ENCODE measurements at regions not wholly inside any gene's neighbourhood (a gene's known extent, or its start where the extent isn't known, plus 50 kb on each side); places are given as distances from the start of the nearest gene placed in this dataset.

DNA sequence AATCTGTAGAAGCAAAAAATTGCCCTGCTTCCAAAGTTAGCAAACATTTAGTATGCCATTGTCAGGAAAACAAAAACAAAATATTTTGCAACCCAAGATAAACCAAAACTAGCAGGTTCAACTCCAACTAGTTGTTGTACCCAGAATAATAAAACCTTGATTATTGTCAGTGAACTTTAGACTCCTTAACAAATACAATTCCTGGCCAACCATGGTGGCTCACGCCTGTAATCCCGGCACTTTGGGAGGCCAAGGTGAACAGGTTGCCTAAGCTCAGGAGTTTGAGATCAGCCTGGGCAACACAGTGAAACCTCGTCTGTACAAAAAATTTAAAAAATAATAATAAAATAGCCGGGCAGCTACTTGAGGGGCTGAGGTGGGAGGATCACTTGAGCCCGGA is 53.6 kb upstream of the EPCAM start:
- H3K27me3 ChIP-seq = no peaks in the 10 kb centered on the region
- DNase-seq (no peak), ATAC-seq (no peak)
- no peaks in the 10 kb centered on the region for H3K36me3 ChIP-seq
- intact Hi-C loops (cut with DNase I) = no loop called here
- H3K4me1 ChIP-seq = peaks cover 7 to 19% of the 10 kb centered on the region in 2 donors
- H3K27ac ChIP-seq = no peak overlapping the region
- H3K9me3 ChIP-seq = no peaks in the 10 kb centered on the region
- TF ChIP-seq, protein P1, sequence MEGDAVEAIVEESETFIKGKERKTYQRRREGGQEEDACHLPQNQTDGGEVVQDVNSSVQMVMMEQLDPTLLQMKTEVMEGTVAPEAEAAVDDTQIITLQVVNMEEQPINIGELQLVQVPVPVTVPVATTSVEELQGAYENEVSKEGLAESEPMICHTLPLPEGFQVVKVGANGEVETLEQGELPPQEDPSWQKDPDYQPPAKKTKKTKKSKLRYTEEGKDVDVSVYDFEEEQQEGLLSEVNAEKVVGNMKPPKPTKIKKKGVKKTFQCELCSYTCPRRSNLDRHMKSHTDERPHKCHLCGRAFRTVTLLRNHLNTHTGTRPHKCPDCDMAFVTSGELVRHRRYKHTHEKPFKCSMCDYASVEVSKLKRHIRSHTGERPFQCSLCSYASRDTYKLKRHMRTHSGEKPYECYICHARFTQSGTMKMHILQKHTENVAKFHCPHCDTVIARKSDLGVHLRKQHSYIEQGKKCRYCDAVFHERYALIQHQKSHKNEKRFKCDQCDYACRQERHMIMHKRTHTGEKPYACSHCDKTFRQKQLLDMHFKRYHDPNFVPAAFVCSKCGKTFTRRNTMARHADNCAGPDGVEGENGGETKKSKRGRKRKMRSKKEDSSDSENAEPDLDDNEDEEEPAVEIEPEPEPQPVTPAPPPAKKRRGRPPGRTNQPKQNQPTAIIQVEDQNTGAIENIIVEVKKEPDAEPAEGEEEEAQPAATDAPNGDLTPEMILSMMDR (IDR thresholded peaks at IDR 0.05) = no peak
- no peak overlapping the region for H3K4me3 ChIP-seq

DNA sequence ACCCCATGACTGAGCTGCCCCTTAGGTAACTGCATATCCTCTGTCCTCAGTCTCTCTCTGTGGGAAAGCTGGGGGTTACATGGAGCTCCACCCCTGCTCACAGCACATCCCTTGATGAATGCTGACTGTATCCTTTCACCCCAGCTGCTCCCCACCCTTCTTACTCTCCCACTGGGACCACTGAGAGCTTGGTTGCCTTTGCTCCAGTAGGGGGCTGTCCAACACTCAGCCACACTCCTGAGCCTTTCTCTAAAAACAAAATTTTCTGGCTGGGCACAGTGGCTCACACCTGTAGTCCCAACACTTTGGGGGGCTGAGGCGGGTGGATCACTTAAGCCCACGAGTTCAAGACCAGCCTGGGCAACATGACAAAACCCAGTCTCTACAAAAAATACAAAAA is 55.4 kb upstream of the EPCAM start:
- Histone ChIP-seq H3K4me1 (peaks cover 11 to 31% of the 10 kb centered on the region in 2 donors), H3K27me3 (no peaks in the 10 kb centered on the region), H3K36me3 (no peaks in the 10 kb centered on the region), H3K9me3 (no peaks in the 10 kb centered on the region), H3K27ac (no peak overlapping the region), H3K4me3 (no peak overlapping the region)
- DNase-seq (no peak), ATAC-seq (no peak)
- TF ChIP-seq, protein P1 (IDR thresholded peaks at IDR 0.05) = no peak
- intact Hi-C loops (cut with DNase I) = no loop called here

DNA sequence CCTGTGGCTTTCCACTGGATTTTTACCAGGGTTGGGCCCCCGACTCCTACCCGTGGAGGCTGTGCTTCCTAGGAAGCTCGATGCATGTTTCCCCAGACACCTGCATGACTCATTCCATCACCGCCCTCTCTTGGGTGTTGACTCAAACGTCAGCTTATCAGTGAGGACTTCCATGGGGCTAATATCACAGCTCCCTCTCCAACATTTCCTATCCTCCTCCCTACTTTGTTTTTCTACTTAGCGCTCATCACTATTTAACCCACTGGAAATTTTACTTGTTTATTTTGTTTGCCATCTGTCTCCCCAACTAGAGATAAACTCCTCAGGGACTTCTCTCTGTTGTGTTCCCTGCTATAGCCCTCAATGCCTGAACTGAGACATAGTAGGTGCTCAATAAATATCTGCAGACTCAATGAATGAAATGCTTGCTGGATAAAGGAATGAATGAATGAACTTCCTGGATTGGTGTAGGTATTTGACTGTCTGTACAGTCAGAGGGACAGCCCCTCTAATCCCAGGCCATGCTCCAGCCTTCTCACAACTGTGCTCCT is 55.9 kb upstream of the EPCAM start:
- TF ChIP-seq, protein P1 (IDR thresholded peaks at IDR 0.05) = no peak
- Histone ChIP-seq H3K27me3 (no peaks in the 10 kb centered on the region), H3K36me3 (no peaks in the 10 kb centered on the region), H3K27ac (no peak overlapping the region), H3K4me1 (peaks cover 11 to 33% of the 10 kb centered on the region in 2 donors), H3K4me3 (no peak overlapping the region), H3K9me3 (no peaks in the 10 kb centered on the region)
- peak in 1 of 4 donors; percentile 48 for DNase-seq
- ATAC-seq = peak; percentile 88
- intact Hi-C loops (cut with DNase I) = no loop called here

DNA sequence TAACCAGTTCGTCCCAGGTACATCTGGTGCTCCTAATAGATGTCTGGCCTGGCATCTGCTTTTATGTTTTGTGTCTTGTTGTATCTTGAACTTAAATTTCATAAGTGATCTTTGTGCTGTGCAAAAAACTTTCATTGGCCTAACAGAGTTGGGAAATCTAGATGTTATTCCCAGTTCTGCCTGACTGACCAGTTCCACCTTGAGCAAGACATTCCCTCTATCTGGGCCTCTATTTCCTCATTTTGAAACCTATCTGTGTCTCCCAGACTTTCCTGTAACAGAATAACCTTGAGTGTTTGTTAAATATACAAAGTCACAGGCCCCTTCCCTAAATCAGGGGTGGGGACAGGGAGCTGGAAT is 56.6 kb upstream of the EPCAM start:
- Histone ChIP-seq H3K9me3 (no peaks in the 10 kb centered on the region), H3K27me3 (no peaks in the 10 kb centered on the region), H3K27ac (no peak overlapping the region), H3K4me1 (peaks cover 11 to 40% of the 10 kb centered on the region in 2 donors), H3K4me3 (no peak overlapping the region), H3K36me3 (no peaks in the 10 kb centered on the region)
- DNase-seq (no peak), ATAC-seq (no peak)
- TF ChIP-seq, protein P1 (IDR thresholded peaks at IDR 0.05) = no peak
- intact Hi-C loops (cut with DNase I) = no loop called here

DNA sequence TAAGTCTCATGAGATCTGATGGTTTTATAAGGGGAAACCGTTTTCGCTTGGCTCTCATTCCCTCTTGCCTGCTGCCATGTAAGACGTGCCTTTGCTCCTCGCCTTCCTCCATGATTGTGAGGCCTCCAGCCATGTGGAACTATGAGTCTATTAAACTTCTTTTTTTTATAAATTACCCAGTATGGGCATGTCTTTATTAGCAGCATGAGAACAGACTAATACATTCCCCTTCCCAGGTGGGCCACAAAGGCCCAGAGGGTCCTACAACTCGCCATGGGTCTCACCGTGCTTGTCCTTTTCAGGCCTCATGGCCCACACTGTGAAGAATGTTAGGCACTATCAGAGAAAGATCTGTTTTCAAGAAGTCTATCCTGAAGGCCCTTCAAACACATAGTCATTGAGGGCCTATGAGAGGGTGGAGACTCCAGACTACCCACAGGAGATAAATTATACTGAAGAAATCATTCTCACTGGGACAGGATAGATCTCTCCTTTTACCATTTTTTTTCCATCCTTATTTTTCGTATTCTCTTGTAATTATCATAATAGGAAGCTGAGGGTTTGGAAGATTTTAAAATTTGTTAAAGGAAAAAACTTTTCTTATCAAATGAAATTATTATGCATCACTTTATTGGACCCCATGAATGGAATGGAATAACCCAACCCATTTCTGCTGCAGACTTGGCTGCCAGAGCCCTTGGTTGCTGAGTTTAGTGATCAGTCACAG is 57.2 kb upstream of the EPCAM start:
- ATAC-seq (no peak), DNase-seq (no peak)
- no peaks in the 10 kb centered on the region for H3K9me3 ChIP-seq
- no peaks in the 10 kb centered on the region for H3K27me3 ChIP-seq
- no peaks in the 10 kb centered on the region for H3K36me3 ChIP-seq
- peaks cover 11 to 45% of the 10 kb centered on the region in 2 donors for H3K4me1 ChIP-seq
- H3K27ac ChIP-seq = no peak overlapping the region
- TF ChIP-seq, protein P1 (IDR thresholded peaks at IDR 0.05) = no peak
- H3K4me3 ChIP-seq = no peak overlapping the region
- intact Hi-C loops (cut with DNase I) = no loop called here
